Fibroblast of the aortic adventitia (primary cell): ENCODE measurements at regions not wholly inside any gene's neighbourhood (a gene's known extent, or its start where the extent isn't known, plus 50 kb on each side); places are given as distances from the start of the nearest gene placed in this dataset.

Experiments
- DNase-seq: peaks from one replicate; pipeline ENCODE4 v3.0.0-alpha.2; 2010; ENCODE audit warnings: low read depth
- H3K4me3 ChIP-seq: 2 replicates; pipeline ENCODE4 v1.5.1; 2011; ENCODE audit warnings: low read depth, mild to moderate bottlenecking, control low read depth, low read length, moderate library complexity
- CTCF ChIP-seq: IDR thresholded peaks from 2 replicates; pipeline ENCODE4 v1.5.1; 2011; ENCODE audit warnings: mild to moderate bottlenecking, low read length, control low read depth, inconsistent platforms; ENCODE audit not compliant: insufficient read depth

- TF ChIP-seq CTCF, result no peak
- no peak overlapping the region for H3K4me3 ChIP-seq
These were observed 100.8 kb upstream of the DOCK1 start for GRCh38 chr10:126804396-126804795.

GRCh38 chr10:126806498-126806897, 98.7 kb upstream of the DOCK1 start:
- no peak overlapping the region for H3K4me3 ChIP-seq
- DNase-seq, result no peak
- no peak for TF ChIP-seq CTCF

More at GRCh38 chr10:126804396-126804795, 100.8 kb upstream of the DOCK1 start:
- no peak for DNase-seq

- H3K4me3 ChIP-seq, result no peak overlapping the region
- TF ChIP-seq CTCF, result no peak
- DNase-seq, result peak; percentile 2
These were observed 98.1 kb upstream of the DOCK1 start for GRCh38 chr10:126806991-126807702.

GRCh38 chr10:126808103-126808502, 97.1 kb upstream of the DOCK1 start:
- no peak for TF ChIP-seq CTCF
- no peak for DNase-seq
- H3K4me3 ChIP-seq, result no peak overlapping the region

GRCh38 chr10:126813432-126813831, 91.8 kb upstream of the DOCK1 start:
- H3K4me3 ChIP-seq, result no peak overlapping the region
- DNase-seq, result no peak
- TF ChIP-seq CTCF, result no peak

GRCh38 chr10:126833542-126833941, 71.7 kb upstream of the DOCK1 start:
- no peak overlapping the region for H3K4me3 ChIP-seq
- no peak for TF ChIP-seq CTCF
- no peak for DNase-seq

- no peak for TF ChIP-seq CTCF
- no peak overlapping the region for H3K4me3 ChIP-seq
- DNase-seq, result no peak
These were observed 69.2 kb upstream of the DOCK1 start for GRCh38 chr10:126836009-126836408.
